ENCODE measurements at regions not wholly inside any gene's neighbourhood (a gene's known extent, or its start where the extent isn't known, plus 50 kb on each side); places are given as distances from the start of the nearest gene placed in this dataset.
A peak's percentile ranks its signal among the peaks of the same experiment; 100 is the strongest.

GRCh38 chr9:79284081-79284480, 287.7 kb upstream of the TLE4 start:
- H3K36me3 Mint-ChIP-seq: no peaks in the 10 kb centered on the region
- H3K9ac ChIP-seq (ENCODE audit: insufficient read depth, low read length, poor library complexity, severe bottlenecking): no peak overlapping the region
- H3K79me2 ChIP-seq (ENCODE audit: insufficient read depth, low read length): no peaks in the 10 kb centered on the region
- H3K27ac Mint-ChIP-seq: no peak overlapping the region
- no peak overlapping the region for H2AFZ ChIP-seq (ENCODE audit: insufficient read depth, low read depth, low read length, poor library complexity, severe bottlenecking)
- peaks cover 0 to 1% (median 0%) of the 10 kb centered on the region in 3 donors for H3K27me3 Mint-ChIP-seq (ENCODE audit: low read depth in 3 of 3)
- no peaks in the 10 kb centered on the region for H3K4me1 ChIP-seq (ENCODE audit: control insufficient read depth in 1 of 2, insufficient read depth in 2 of 2, low read length in 2 of 2)
- H3K9me3 ChIP-seq (replicated peaks in 1 of 2; ENCODE audit: control insufficient read depth in 1 of 2, insufficient read depth in 1 of 2, low read length in 2 of 2): no peaks in the 10 kb centered on the region
- no peaks in the 10 kb centered on the region for H3K36me3 ChIP-seq (replicated peaks in 1 of 2; ENCODE audit: control insufficient read depth in 1 of 2, insufficient read depth in 2 of 2, low read length in 2 of 2)
- H3K9me3 Mint-ChIP-seq: peaks cover 0 to 5% (median 2%) of the 10 kb centered on the region in 7 donors
- no peak for DNase-seq
- no peak for TF ChIP-seq CTCF (IDR thresholded peaks at IDR 0.05)
- H3K4me2 ChIP-seq (replicated peaks; ENCODE audit: extremely low read depth, low read length, poor library complexity, severe bottlenecking): no peak overlapping the region
- H3K4me1 Mint-ChIP-seq: peaks cover 14% of the 10 kb centered on the region
- no peaks in the 10 kb centered on the region for H4K20me1 ChIP-seq (ENCODE audit: insufficient read depth, low read length)
- H3K4me3 ChIP-seq (replicated peaks in 1 of 3; ENCODE audit: low read depth in 2 of 3, low read length in 3 of 3): no peak overlapping the region
- H3K27me3 ChIP-seq (ENCODE audit: control insufficient read depth in 2 of 2, insufficient read depth in 2 of 2, low read length in 2 of 2): no peaks in the 10 kb centered on the region
- no peak overlapping the region for H3K27ac ChIP-seq (ENCODE audit: low read depth in 1 of 2, low read length in 2 of 2)
- intact Hi-C loops (cut with micrococcal nuclease): no loop called here
- H3K4me3 Mint-ChIP-seq: no peak overlapping the region

GRCh38 chr9:79286992-79287707, 284.6 kb upstream of the TLE4 start:
- 29% methylated on average over 3 of the region's 7 CpGs for WGBS (ENCODE audit: insufficient coverage)
- Histone ChIP-seq H3K27me3 (ENCODE audit: control insufficient read depth in 2 of 2, insufficient read depth in 2 of 2, low read length in 2 of 2) (no peaks in the 10 kb centered on the region), H3K9me3 (replicated peaks in 1 of 2; ENCODE audit: control insufficient read depth in 1 of 2, insufficient read depth in 1 of 2, low read length in 2 of 2) (no peaks in the 10 kb centered on the region), H3K9ac (ENCODE audit: insufficient read depth, low read length, poor library complexity, severe bottlenecking) (no peak overlapping the region), H3K4me3 (replicated peaks in 1 of 3; ENCODE audit: low read depth in 2 of 3, low read length in 3 of 3) (no peak overlapping the region), H3K4me2 (replicated peaks; ENCODE audit: extremely low read depth, low read length, poor library complexity, severe bottlenecking) (no peak overlapping the region), H3K4me1 (ENCODE audit: control insufficient read depth in 1 of 2, insufficient read depth in 2 of 2, low read length in 2 of 2) (no peaks in the 10 kb centered on the region), H2AFZ (ENCODE audit: insufficient read depth, low read depth, low read length, poor library complexity, severe bottlenecking) (peak overlapping the region; percentile 32), H3K79me2 (ENCODE audit: insufficient read depth, low read length) (no peaks in the 10 kb centered on the region), H3K36me3 (replicated peaks in 1 of 2; ENCODE audit: control insufficient read depth in 1 of 2, insufficient read depth in 2 of 2, low read length in 2 of 2) (no peaks in the 10 kb centered on the region), H4K20me1 (ENCODE audit: insufficient read depth, low read length) (no peaks in the 10 kb centered on the region), H3K27ac (ENCODE audit: low read depth in 1 of 2, low read length in 2 of 2) (no peak overlapping the region)
- Mint-ChIP-seq H3K9me3 (peaks cover 0 to 7% (median 0%) of the 10 kb centered on the region in 7 donors), H3K27ac (peak overlapping the region in 1 of 7 donors; percentile 27), H3K4me3 (no peak overlapping the region), H3K27me3 (ENCODE audit: low read depth in 3 of 3) (peaks cover 0 to 1% (median 0%) of the 10 kb centered on the region in 3 donors), H3K36me3 (no peaks in the 10 kb centered on the region), H3K4me1 (peaks cover 14% of the 10 kb centered on the region)
- no peak for TF ChIP-seq CTCF (IDR thresholded peaks at IDR 0.05)
- intact Hi-C loops (cut with micrococcal nuclease): no loop called here
- no peak for DNase-seq

Measured in CD14-positive monocyte (primary cell).